GM12878 (cell line): ENCODE measurements at regions not wholly inside any gene's neighbourhood (a gene's known extent, or its start where the extent isn't known, plus 50 kb on each side); places are given as distances from the start of the nearest gene placed in this dataset.

ENCODE experiments used
- HSF1 ChIP-seq: fragments of 150-350 bp; IDR thresholded peaks from 2 replicates; pipeline ENCODE4 v1.6.1; 2014; ENCODE audit warnings: mild to moderate bottlenecking, low read depth, low read length
- MTA2 ChIP-seq: fragments of 450-650 bp; IDR thresholded peaks from 2 replicates; pipeline ENCODE4 v1.6.1; 2016; ENCODE audit warnings: low read depth, mild to moderate bottlenecking, moderate library complexity
- NKRF ChIP-seq: fragments of 450-650 bp; conservative IDR thresholded peaks from 2 replicates; pipeline ENCODE4 v1.6.1; 2017; ENCODE audit warnings: mild to moderate bottlenecking, moderate library complexity
- NR2C1 ChIP-seq: fragments of 450-650 bp; IDR thresholded peaks from 2 replicates; pipeline ENCODE4 v1.6.1; 2017; ENCODE audit warnings: antibody characterized with exemption, mild to moderate bottlenecking, moderate library complexity
- RB1 ChIP-seq: fragments of 450-650 bp; formaldehyde crosslinking; IDR thresholded peaks from 2 replicates; pipeline ENCODE4 v1.6.1; 2017; ENCODE audit warnings: mild to moderate bottlenecking, borderline replicate concordance
- TF ChIP-seq, protein P1 (sequence below): fragments of 450-650 bp; IDR thresholded peaks from 2 replicates; pipeline ENCODE4 v1.6.1; 2017; ENCODE audit warnings: antibody characterized with exemption, mild to moderate bottlenecking, moderate library complexity

DNA sequence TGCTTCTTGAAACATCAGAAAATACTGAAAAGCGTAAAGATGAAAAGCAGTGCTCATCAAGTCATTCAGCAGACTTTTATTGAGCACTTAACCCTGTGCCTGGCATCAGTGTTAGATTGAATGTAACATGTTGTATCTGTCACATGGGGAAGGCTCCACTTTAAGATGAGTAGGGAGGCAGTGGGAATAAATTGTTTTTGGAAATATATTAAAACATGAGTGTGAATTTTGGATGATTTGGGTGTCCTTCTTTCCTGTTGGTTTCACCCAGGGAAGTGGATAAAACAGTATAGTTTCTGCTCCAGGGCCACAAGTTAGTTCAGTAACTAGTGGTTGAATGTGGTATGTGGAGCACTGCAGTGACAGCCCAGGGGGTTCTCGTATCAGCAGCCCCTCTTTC lies 301.4 kb upstream of the TPM1 start (continued):
- TF ChIP-seq NKRF (no peak), NR2C1 (no peak), RB1 (no peak), HSF1 (no peak), MTA2 (no peak)
- TF ChIP-seq, protein P1, sequence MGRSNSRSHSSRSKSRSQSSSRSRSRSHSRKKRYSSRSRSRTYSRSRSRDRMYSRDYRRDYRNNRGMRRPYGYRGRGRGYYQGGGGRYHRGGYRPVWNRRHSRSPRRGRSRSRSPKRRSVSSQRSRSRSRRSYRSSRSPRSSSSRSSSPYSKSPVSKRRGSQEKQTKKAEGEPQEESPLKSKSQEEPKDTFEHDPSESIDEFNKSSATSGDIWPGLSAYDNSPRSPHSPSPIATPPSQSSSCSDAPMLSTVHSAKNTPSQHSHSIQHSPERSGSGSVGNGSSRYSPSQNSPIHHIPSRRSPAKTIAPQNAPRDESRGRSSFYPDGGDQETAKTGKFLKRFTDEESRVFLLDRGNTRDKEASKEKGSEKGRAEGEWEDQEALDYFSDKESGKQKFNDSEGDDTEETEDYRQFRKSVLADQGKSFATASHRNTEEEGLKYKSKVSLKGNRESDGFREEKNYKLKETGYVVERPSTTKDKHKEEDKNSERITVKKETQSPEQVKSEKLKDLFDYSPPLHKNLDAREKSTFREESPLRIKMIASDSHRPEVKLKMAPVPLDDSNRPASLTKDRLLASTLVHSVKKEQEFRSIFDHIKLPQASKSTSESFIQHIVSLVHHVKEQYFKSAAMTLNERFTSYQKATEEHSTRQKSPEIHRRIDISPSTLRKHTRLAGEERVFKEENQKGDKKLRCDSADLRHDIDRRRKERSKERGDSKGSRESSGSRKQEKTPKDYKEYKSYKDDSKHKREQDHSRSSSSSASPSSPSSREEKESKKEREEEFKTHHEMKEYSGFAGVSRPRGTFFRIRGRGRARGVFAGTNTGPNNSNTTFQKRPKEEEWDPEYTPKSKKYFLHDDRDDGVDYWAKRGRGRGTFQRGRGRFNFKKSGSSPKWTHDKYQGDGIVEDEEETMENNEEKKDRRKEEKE = no peak
